ENCODE measurements at regions not wholly inside any gene's neighbourhood (a gene's known extent, or its start where the extent isn't known, plus 50 kb on each side); places are given as distances from the start of the nearest gene placed in this dataset.

- DNase-seq, result no peak
Observed at GRCh38 chr3:189049458-189050236, 122.1 kb upstream of the TPRG1 start.

GRCh38 chr3:189053322-189053721 is 118.4 kb upstream of the TPRG1 start:
- no peak for DNase-seq

- DNase-seq, result no peak
Observed at GRCh38 chr3:189056646-189057335, 115.0 kb upstream of the TPRG1 start.

GRCh38 chr3:189057369-189057768 is 114.4 kb upstream of the TPRG1 start:
- no peak for DNase-seq

GRCh38 chr3:189058071-189058470 is 113.7 kb upstream of the TPRG1 start:
- DNase-seq, result no peak

GRCh38 chr3:189070965-189071364 is 100.8 kb upstream of the TPRG1 start:
- DNase-seq, result no peak

GRCh38 chr3:189071446-189071845 is 100.3 kb upstream of the TPRG1 start:
- peak; percentile 18 for DNase-seq

GRCh38 chr3:189076449-189076848 is 95.3 kb upstream of the TPRG1 start:
- DNase-seq, result peak; percentile 95

- no peak for DNase-seq
Observed at GRCh38 chr3:189080745-189081144, 91.0 kb upstream of the TPRG1 start.

GRCh38 chr3:189082666-189083427 is 88.9 kb upstream of the TPRG1 start:
- no peak for DNase-seq

GRCh38 chr3:189084620-189085019 is 87.2 kb upstream of the TPRG1 start:
- no peak for DNase-seq

GRCh38 chr3:189092547-189092946 is 79.2 kb upstream of the TPRG1 start:
- no peak for DNase-seq

- no peak for DNase-seq
Observed at GRCh38 chr3:189094539-189094938, 77.2 kb upstream of the TPRG1 start.

- no peak for DNase-seq
Observed at GRCh38 chr3:189096092-189096491, 75.7 kb upstream of the TPRG1 start.

GRCh38 chr3:189099031-189099471 is 72.7 kb upstream of the TPRG1 start:
- no peak for DNase-seq

- no peak for DNase-seq
Observed at GRCh38 chr3:189099505-189100290, 72.1 kb upstream of the TPRG1 start.

GRCh38 chr3:189100866-189101265 is 70.9 kb upstream of the TPRG1 start:
- no peak for DNase-seq

- no peak for DNase-seq
Observed at GRCh38 chr3:189101594-189101993, 70.2 kb upstream of the TPRG1 start.

- DNase-seq, result no peak
Observed at GRCh38 chr3:189103208-189103607, 68.6 kb upstream of the TPRG1 start.

GRCh38 chr3:189108067-189108466 is 63.7 kb upstream of the TPRG1 start:
- DNase-seq, result peak; percentile 97

- DNase-seq, result no peak
Observed at GRCh38 chr3:189108735-189109134, 63.0 kb upstream of the TPRG1 start.

GRCh38 chr3:189109145-189109544 is 62.6 kb upstream of the TPRG1 start:
- DNase-seq, result no peak

- DNase-seq, result no peak
Observed at GRCh38 chr3:189117087-189117486, 54.7 kb upstream of the TPRG1 start.

Measured in NCI-H1694 treated with DMSO at 0.1 percent for 48 hours (cell line).